KMS-11 (cell line): ENCODE measurements at regions not wholly inside any gene's neighbourhood (a gene's known extent, or its start where the extent isn't known, plus 50 kb on each side); places are given as distances from the start of the nearest gene placed in this dataset.

ENCODE experiments used
- H2AFZ ChIP-seq: fragments of 200-600 bp; sonication (generic); 2 replicates; pipeline ENCODE4 v1.6.1; 2016; ENCODE audit warnings: antibody characterized with exemption, mixed run types, low read depth
- H3K27ac ChIP-seq: fragments of 200-600 bp; sonication (generic); 2 replicates; pipeline ENCODE4 v1.6.1; 2016; ENCODE audit warnings: mild to moderate bottlenecking, mixed run types
- H3K27me3 ChIP-seq: fragments of 200-600 bp; sonication (generic); 2 replicates; pipeline ENCODE4 v1.6.1; 2017; ENCODE audit warnings: mild to moderate bottlenecking, low read depth, mixed run types, moderate library complexity; ENCODE audit not compliant: insufficient read depth
- H3K36me3 ChIP-seq: fragments of 200-600 bp; sonication (generic); 2 replicates; pipeline ENCODE4 v1.6.1; 2017; ENCODE audit warnings: mild to moderate bottlenecking, mixed run types; ENCODE audit not compliant: insufficient read depth
- H3K4me1 ChIP-seq: fragments of 200-600 bp; sonication (generic); 2 replicates; pipeline ENCODE4 v1.6.1; 2016; ENCODE audit warnings: mild to moderate bottlenecking, low read depth, mixed run types; ENCODE audit not compliant: poor library complexity, severe bottlenecking
- H3K4me2 ChIP-seq: fragments of 200-600 bp; sonication (generic); 2 replicates; pipeline ENCODE4 v1.7.0; 2016; ENCODE audit warnings: mild to moderate bottlenecking, mixed run types
- H3K4me3 ChIP-seq: fragments of 200-600 bp; sonication (generic); IDR thresholded peaks from 2 replicates; pipeline ENCODE4 v1.6.1; 2017; ENCODE audit warnings: low read depth, low read length, mixed read lengths; ENCODE audit not compliant: insufficient read depth
- H3K79me2 ChIP-seq: fragments of 200-600 bp; sonication (generic); 2 replicates; pipeline ENCODE4 v1.6.1; 2016; ENCODE audit warnings: low read depth, mixed run types; ENCODE audit not compliant: insufficient read depth
- H3K9ac ChIP-seq: fragments of 200-600 bp; sonication (generic); 2 replicates; pipeline ENCODE4 v1.6.1; 2016; ENCODE audit warnings: mild to moderate bottlenecking, mixed run types
- H4K20me1 ChIP-seq: fragments of 200-600 bp; sonication (generic); 2 replicates; pipeline ENCODE4 v1.6.1; 2016; ENCODE audit warnings: mild to moderate bottlenecking, mixed run types; ENCODE audit not compliant: insufficient read depth
- TF ChIP-seq, protein P1 (sequence below): fragments of 200-600 bp; sonication (generic); conservative IDR thresholded peaks from 2 replicates; pipeline ENCODE4 v1.6.1; 2017; ENCODE audit warnings: low read depth, mild to moderate bottlenecking, antibody characterized with exemption, low read length, moderate library complexity, mixed read lengths

DNA sequence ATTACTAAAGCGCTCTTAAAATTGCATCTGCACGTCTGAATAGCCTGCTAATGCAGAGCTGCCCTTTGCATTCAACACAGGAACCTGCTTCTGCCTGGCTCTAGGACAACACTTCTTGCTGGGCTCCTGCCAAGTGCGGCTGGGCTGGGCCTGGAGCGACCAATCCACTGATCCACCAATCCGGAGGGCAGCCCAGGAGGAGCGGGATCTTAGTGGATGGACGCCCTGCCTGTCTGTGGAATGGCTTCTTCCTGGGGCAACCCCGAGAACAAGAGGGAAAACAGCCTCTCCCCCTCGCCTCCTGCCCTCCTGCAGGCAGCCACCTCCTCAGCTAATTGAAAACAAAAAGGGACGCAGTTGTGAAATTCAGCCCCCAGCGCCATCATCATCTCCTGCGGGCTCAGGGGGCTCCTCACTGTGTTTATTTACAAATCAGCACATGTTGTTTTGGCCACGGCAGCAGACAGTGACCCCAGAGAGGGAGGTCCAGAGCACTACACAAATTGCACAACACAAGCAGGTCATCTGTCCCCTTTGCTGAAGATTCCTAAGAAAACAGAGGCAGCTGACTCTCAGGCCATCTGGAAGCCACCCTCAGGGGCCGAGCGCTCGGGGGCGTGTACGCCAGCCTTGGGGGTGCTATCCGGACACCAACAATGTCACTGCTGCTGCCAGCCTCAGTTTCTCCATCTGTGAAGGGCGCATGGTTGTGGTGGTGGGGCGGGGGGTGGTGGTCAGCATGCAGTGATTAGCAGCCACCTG, 57.3 kb downstream of the GADD45G start:
- H3K36me3 ChIP-seq = no peaks in the 10 kb centered on the region
- no peak overlapping the region for H2AFZ ChIP-seq
- H4K20me1 ChIP-seq = no peaks in the 10 kb centered on the region
- no peaks in the 10 kb centered on the region for H3K27me3 ChIP-seq
- no peaks in the 10 kb centered on the region for H3K79me2 ChIP-seq
- no peak overlapping the region for H3K27ac ChIP-seq
- no peak overlapping the region for H3K9ac ChIP-seq
- no peak overlapping the region for H3K4me2 ChIP-seq
- TF ChIP-seq, protein P1, sequence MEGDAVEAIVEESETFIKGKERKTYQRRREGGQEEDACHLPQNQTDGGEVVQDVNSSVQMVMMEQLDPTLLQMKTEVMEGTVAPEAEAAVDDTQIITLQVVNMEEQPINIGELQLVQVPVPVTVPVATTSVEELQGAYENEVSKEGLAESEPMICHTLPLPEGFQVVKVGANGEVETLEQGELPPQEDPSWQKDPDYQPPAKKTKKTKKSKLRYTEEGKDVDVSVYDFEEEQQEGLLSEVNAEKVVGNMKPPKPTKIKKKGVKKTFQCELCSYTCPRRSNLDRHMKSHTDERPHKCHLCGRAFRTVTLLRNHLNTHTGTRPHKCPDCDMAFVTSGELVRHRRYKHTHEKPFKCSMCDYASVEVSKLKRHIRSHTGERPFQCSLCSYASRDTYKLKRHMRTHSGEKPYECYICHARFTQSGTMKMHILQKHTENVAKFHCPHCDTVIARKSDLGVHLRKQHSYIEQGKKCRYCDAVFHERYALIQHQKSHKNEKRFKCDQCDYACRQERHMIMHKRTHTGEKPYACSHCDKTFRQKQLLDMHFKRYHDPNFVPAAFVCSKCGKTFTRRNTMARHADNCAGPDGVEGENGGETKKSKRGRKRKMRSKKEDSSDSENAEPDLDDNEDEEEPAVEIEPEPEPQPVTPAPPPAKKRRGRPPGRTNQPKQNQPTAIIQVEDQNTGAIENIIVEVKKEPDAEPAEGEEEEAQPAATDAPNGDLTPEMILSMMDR = no peak
- H3K4me1 ChIP-seq = peaks cover 28% of the 10 kb centered on the region
- H3K4me3 ChIP-seq = no peak overlapping the region

DNA sequence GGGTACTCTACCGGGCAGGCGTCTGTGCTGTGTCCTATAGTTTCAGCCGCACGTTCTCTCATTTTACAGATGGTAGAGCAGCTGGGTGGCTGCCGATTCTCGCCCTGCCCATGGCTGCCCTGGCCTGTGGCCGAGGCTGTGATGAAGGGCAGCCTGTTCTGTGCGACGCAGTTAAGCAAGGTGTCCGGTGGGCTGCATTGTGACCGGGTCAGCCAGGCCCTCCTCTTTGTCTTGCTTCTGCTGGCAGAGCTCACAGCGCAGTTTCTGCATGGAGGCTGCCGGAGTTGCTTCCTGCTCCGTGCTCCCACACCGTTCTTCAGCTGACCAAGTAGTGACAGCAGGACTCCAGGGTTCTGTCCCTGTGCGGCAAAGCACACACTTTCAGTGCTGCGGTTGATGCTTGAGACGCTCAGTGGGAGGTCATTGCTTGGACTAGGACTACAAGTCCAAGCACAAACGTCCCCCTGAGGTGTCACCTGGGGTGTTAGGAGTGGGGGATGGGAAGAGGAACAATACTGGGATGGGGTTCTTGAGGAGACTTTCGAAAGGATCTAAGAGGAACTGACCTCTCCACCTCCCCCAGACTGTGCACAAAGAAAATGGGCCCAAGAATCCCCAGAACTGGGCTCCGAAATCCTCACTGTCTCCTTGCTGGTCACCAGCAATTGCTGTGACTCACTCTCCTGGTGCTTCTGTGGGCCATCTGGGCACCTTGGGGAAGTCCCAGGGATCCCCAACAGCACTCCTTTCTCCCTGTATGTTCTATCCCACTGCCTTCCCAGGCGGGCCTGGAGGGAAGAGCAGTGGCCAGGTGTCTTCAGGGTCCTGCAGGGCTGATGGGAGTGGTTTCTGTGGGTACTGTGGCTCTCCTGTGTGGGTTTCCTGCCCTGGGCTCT, 58.2 kb downstream of the GADD45G start:
- Histone ChIP-seq H3K79me2 (no peaks in the 10 kb centered on the region), H3K36me3 (no peaks in the 10 kb centered on the region), H2AFZ (no peak overlapping the region), H3K9ac (no peak overlapping the region), H3K27ac (no peak overlapping the region), H3K27me3 (no peaks in the 10 kb centered on the region), H3K4me1 (peaks cover 19% of the 10 kb centered on the region), H3K4me3 (no peak overlapping the region), H3K4me2 (no peak overlapping the region; the same call in 1 of the 2 replicates), H4K20me1 (no peaks in the 10 kb centered on the region)
- TF ChIP-seq, protein P1 = no peak

DNA sequence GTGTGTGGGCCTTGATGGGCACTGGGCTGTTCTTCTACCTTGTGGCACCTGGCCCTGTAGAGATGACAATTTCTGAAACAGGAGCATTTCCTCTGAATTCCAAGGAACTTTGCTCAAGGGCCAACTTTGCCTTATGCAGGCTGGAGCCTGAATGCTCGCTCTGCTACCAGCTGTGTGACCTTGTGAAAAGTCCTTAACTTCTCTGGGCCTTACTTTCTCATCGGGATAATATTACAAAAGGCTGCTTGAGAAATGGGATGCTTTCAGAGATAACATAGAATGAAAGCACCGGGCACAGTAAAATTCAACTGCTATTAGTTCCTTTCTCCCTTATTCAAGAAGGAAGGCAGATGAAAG, 58.8 kb downstream of the GADD45G start:
- Histone ChIP-seq H3K9ac (no peak overlapping the region), H2AFZ (no peak overlapping the region), H3K4me3 (no peak overlapping the region), H3K27ac (no peak overlapping the region), H3K27me3 (no peaks in the 10 kb centered on the region), H3K4me2 (no peak overlapping the region; the same call in 1 of the 2 replicates), H4K20me1 (no peaks in the 10 kb centered on the region), H3K79me2 (no peaks in the 10 kb centered on the region), H3K36me3 (no peaks in the 10 kb centered on the region), H3K4me1 (peaks cover 13% of the 10 kb centered on the region)
- TF ChIP-seq, protein P1 = no peak

DNA sequence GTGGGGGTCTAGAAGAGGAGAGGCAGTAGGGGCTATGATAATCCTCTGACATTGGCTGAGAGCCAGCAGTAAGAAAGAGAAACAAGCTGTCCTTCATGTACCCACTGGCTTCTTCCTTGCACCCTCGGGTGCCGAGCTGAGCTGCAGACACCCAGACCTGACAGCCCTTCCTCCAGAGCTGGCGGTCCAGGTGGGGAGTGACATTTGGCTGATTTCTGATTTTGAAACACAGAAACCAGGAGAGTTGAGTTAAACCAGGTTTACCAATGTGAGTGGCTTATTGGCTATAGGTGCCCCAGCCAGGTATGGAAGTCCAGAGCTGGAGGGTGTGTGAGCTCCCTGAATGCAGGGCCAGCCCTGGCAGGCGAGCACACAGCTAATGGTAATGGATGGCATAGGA, 59.2 kb downstream of the GADD45G start:
- Histone ChIP-seq H2AFZ (no peak overlapping the region), H3K36me3 (no peaks in the 10 kb centered on the region), H4K20me1 (no peaks in the 10 kb centered on the region), H3K9ac (no peak overlapping the region), H3K4me1 (peaks cover 12% of the 10 kb centered on the region), H3K27me3 (no peaks in the 10 kb centered on the region), H3K79me2 (no peaks in the 10 kb centered on the region), H3K4me3 (no peak overlapping the region), H3K4me2 (no peak overlapping the region; the same call in 1 of the 2 replicates), H3K27ac (no peak overlapping the region)
- TF ChIP-seq, protein P1 = no peak
